ENCODE measurements at regions not wholly inside any gene's neighbourhood (a gene's known extent, or its start where the extent isn't known, plus 50 kb on each side); places are given as distances from the start of the nearest gene placed in this dataset.

DNA sequence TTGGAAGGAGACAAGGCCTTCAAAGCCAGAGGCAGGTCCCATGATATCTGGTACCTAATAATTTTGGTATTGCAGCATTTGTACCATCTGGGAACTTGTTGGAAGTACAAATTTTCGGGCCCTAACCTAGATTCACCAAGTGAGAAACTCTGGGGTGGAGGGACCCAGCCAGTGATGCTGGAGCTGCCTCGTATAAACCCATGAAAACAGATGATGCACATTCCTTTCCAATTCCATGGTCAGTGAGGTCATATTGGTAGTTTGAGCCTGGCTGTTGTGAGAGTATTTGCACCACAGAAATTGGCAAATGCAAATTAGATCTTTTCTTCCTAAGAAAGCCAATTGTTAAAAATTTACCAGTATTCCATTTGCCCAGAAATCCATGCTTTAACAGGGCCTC is 269.6 kb upstream of the PLXNA2 start:
- DNase-seq (ENCODE audit: low read depth in 2 of 2), result no peak

DNA sequence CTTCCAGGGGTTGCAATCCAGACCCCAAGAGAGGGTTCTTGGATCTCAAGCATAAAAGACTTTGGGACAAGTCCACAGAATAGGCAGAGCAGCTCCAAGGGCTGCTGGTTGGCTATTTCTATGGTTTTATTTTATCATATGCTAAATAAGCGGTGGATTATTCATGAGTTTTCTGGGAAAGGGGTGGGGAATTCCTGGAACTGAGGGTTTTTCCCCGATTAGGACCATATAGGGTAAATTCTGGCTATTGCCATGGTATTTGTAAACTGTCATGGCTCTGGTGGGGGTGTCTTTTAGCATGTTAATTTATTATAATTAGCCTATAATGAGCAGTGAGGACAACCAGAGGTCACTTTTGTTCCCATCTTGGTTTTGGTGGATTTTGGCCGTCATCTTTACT is 270.9 kb upstream of the PLXNA2 start:
- DNase-seq (ENCODE audit: low read depth in 2 of 2), result no peak

DNA sequence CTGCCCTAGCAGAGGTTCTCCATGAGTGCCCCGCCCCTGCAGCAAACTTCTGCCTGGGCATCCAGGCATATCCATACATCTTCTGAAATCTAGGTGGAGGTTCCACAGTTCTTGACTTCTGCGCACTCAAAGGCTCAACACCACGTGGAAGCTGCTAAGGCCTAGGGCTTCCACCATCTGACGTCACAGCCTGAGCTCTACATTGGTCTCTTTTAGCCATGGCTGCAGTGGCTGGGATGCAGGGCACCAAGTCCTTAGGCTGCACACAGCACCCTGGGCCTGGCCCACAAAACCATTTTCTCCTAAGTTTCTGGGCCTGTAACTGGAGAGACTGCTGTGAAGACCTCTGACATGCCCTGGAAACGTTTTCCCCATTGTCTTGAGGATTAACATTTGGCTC is 272.6 kb upstream of the PLXNA2 start:
- DNase-seq (ENCODE audit: low read depth in 2 of 2), result no peak

DNA sequence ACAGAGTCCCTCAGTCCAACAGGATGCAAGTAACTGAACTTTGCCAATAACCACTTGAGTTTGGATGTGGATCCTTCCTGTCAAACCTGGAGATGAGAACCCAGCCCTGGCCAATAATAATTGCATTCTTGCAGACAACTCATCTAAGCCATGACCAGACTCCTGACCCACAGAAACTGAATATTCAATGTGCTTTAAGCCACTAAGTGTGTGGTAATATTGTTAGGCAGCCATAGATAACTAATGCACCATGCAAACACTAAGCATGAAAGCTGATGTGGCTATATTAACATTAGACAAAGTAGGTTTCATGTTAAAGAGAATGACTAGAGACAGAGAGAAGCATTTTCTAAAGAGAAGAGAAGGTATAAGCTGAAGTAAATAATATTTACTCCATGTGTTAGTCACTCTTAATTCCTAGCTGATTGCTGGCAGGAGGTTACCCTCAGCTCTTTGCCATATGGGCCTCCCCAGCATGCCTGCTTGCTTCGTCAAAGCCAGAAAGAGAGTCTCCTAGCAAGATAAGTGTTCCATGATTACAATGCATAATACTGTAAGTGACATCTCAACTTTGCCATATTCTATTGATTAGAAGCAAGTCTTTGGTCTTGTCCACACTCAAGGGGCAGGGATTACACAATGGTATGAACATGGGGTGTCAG is 276.4 kb upstream of the PLXNA2 start:
- DNase-seq (ENCODE audit: low read depth in 2 of 2), result no peak

DNA sequence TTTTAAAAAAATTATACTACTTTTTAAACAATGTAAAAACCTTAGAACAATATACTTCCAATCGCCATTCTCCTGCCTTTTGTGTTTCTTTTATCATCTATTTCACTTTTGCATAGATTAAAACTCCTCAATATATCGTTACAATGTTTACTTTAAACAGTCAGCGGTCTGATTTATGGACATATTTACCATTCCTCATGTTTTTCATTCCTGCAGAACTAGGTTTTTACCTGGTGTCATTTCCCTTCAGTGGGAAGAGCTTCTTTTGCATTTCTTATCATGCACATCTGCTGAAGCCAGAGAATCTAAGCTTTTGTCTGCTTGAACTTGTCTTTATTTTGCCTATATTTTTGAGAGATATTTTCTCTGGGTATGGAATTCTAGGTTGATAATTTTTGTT is 277.4 kb upstream of the PLXNA2 start:
- no peak for DNase-seq (ENCODE audit: low read depth in 2 of 2)

DNA sequence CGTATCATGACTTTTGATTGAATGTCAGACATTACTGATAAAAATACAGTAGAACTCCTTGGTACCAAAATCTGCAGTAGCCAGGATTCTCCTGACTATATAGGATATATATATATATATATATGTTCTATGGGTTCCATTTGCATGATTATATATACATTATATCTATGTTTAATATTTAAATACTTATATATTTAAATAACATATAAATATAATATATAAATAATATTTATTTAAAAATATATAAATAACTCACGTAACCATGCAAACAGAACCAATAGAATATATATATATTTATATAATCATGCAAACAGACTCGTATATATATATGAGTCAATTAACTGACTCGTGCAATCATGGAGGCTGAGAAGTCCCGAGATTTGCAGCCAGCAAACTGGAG is 278.8 kb upstream of the PLXNA2 start:
- DNase-seq (ENCODE audit: low read depth in 2 of 2), result no peak

DNA sequence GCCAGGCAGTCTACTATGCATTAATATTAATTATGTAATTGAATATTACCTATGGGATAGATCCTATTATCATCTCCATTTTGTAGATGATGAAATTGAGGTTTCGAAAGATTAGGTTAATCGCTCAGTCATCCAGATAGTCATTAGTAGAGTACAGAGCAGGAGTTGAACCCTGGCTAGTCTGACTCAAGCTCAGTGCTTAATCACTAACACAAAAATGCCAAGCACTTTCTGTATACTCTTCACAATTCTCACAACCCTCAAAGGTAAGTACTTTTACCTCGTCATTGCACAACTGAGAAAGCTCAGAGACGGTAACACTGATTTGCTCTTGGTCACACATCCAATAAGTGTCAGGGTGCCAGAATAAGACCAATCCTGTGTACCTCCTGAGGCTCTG is 280.2 kb upstream of the PLXNA2 start:
- DNase-seq (ENCODE audit: low read depth in 2 of 2), result no peak

DNA sequence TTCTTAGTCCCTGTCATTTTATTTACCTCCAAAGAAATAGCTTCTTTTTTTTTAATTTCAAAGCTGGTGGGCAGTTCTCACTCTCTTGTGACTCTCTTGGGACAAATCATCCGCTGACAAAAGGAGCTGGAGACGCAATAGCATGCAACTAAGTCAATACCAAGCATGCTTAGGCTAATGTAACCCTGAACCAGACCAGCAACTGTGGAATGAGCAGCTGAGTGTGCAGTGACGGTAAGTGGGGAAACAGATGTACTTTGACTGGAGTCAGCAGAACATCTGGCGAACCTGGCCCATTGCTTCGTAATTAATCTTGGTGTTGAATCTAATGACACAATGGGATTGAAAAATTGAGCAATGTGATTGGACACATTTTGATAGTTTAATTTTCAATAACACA is 280.7 kb upstream of the PLXNA2 start:
- no peak for DNase-seq (ENCODE audit: low read depth in 2 of 2)

DNA sequence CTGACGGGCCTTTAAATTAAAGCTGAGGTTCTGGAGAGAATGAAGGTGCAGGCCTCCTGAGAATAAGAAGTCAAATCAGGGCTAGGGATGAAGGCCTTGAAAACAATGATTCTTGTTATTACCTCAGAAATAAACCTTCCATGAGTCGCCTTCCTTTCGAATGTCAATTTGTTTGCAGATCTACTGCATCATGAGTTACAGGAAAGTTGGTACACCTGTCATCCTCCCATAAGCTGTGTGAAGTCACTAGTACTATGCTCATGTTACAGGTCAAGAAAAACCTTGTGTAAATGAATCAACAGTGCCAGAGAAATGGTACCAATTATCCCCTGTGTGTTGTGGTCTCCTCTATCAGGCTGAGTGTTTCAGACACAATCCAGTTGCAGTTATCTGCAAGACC is 281.2 kb upstream of the PLXNA2 start:
- DNase-seq (ENCODE audit: low read depth in 2 of 2), result no peak

DNA sequence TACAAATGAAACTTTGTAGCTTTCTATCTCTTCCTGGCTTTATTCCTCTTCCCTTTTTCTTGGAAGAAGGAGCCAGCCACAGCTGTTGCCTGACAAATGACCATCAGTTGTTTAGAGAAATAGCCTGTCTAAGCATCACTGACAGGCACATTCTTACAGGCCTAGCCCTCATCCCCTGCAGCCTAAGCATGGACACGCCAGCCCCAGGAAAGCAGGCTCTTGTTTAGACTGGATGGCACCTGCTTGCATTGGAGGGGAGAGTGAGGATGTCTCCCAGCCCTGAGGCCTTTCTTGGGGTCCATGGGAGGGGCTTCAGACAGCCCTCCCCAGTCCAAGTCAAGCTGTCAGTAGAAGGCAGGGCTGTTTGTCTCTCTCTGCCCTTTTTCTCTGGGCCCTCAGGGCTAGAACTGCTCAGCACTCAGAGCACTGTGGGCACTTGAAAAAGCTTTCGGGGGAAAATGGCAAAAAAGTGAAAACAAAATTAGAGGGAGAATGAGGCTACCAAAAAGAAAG is 282.5 kb upstream of the PLXNA2 start:
- DNase-seq (ENCODE audit: low read depth in 2 of 2), result no peak

DNA sequence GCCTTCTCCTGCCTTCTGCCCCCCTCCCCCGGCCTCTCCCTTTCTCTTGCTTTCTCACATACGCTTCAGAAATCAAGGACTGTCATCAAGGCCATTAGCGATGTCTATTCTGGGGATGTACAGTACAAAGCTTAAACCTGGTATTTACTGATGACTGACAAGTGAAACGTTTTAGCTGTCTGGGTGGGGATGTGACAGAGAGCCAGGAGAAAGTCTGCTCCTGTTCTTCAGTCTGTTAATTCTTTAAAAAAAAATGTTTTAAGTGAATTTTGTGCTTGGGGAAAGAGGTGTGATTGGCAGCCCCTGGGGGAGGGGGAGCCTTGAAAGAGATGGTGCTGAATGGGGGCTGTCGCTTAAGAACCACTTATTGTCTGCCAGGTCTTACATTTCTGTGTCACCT is 283.0 kb upstream of the PLXNA2 start:
- no peak for DNase-seq (ENCODE audit: low read depth in 2 of 2)

DNA sequence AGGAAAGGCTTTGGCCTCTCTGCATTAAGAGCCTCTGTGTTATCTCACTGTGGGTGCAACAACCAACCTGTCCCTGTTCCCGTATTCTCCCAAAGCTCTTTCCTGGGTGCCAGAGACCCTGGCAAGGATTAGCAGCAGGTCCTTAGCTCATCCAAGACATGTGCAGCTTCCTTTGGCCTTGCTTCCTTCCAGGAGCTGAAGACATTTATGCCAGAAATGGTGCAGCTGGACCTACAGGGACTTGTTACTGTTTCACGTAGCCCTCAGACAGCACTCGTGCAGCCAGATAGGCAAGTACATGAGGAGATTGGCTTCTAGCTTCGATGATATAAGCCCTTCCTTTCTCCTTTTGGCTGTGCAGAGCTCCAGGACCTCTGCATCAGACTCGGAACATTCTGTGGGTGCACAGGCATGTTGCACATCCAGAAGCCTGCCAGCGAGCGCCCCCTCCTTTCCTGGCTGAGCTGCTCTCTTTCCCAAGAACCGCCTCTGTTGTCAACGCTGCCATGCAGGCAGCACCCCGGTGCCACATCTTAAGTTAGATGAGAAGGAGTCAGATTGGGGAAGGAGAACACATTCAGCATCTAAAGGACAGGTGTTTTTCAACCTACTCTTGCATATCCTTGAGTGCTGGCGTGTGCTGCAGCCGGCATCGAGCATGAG is 284.5 kb upstream of the PLXNA2 start:
- DNase-seq (ENCODE audit: low read depth in 2 of 2), result no peak

DNA sequence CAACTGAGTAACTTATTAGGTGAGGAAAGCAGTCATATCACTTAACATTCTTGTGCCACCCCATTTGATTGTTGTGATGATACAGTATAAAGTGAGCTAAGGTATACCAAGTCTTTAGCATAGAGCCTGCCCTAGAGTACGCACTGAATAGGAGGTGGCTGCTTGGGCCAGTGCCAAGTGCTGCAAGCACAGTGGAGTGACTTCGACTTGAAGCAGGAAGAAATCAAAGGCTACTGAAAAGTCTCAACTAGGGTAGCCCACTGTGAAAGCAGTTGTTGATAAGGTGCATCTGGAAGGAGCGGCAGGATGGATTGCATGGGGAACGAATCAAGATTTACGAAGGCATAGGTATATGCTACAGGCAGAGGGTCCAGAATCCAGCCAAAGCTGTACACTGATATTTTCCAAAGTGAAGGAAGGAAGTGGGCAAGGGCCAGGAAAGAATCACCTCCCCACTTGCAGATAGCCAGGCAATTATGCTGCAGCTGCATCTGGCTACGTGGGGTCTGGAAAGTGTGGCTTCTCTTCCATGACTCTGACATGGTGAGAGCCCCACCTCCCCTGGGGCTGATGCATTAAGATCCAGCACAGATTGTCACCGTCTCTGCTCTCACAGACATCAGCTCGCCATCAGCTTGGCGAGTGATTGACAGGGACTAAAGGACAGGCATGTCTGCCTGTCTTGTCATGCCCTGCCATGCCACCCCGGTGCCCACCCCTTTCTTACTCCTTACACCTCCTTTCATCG is 287.0 kb upstream of the PLXNA2 start:
- DNase-seq (ENCODE audit: low read depth in 2 of 2), result no peak

DNA sequence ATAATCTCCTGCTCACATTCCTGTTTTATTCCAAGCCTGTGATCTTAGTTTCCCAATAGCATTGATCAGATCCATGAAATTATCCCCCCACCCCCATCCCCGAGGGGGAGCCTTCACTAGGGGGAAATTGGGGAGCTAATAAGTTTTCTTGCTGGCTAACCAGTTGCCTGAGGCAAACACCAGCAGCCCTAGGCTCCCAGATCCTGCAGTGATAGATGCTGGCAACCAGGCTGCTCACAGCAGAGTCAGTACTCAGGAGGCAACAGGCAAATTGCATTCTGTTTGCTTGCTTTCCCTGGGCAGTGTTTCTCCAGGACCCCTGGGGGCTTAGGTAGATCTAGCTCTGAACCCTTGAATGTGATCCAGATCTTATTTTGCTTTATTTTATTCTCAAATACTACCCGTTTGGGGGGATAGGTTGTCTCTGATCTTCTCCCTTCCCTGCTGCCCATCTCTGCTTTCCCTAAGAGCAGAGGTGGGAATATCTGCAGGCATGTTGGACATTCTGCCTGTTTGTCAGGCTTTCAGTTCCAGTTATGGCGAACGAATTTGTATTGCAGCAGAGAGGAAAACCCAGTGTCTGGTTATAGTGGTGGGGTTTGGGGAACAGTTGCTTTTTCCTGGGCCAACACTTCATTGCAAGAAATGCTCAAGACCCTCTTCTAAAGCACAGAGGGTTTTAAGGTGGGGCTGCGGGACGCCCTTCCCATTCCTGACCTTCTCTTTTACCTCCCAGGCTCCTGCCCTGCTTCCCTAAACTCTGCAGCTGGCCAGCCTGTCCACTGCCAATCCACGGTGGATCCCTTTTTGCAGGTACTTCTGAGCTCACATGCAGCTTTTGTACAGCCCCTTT is 289.8 kb upstream of the PLXNA2 start:
- DNase-seq (ENCODE audit: low read depth in 2 of 2), result no peak

DNA sequence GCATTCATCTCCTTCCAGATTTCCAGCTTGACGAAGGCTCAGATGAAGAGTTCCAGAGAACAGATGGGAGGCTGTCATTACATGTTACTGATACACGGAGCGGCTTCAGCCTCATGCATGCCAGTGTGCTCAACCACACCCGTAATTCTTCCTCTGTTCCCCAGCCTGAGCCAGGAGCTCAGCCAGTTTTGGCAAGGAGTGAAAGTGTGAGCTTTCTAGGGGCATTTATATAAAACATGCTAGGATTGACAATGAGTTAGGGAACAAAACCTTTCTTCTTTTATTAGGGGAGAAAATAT is 290.4 kb upstream of the PLXNA2 start:
- no peak for DNase-seq (ENCODE audit: low read depth in 2 of 2)

DNA sequence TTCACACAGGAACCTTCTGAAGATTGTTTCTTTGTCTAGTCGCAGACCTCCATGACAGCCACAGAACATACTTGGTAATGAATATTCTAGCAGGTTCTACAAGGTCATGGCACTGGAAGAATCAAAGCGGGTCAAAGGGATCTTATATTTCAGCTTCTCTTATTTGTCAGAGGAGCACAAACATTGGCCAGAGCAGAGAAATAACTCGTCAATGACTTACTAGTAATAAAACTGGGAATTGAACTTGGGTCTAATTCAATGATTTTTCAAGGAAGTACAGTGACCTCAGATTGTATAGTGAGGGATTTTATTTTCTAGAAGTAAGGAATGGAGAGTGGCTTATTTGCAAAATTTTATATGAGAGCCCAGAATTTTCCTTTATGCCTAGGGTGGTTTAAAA is 290.8 kb upstream of the PLXNA2 start:
- DNase-seq (ENCODE audit: low read depth in 2 of 2), result no peak

DNA sequence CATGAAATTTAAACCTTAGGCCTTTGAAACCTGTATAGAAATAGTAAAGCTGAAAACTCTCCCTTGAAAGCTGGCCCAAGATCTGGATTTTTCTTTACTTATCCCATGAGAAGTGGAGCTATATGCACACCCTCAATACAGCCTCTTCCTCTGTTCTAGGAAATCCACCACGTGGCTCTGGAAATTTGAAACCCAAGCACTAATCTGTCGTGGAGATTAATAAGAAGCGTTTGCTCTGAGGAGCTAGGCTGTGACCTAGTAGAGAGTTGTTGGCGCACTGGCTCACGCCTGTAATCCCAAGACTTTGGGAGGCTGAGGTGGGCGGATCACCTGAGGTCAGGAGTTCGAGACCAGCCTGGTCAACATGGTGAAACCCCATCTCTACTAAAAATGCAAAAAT is 291.3 kb upstream of the PLXNA2 start:
- DNase-seq (ENCODE audit: low read depth in 2 of 2), result no peak

DNA sequence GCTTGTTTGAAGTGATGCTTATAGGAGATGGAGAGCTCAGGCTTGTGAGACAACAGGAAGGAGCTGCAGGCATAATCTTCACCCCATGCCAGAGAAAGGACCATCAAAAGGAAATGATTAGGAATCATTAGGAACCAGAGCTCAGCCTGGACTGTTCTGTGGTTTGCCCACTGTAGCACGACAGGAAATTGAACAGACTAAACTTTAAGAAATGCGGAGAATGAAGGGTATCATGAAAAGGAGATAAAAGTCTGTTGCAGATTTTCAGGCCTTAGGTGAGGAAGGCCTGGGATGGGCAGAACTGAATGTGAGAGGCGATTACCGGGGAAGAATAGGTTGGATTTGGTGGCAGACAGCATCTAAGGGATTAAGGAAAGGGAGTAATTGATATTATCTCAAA is 292.0 kb upstream of the PLXNA2 start:
- DNase-seq (ENCODE audit: low read depth in 2 of 2), result no peak

DNA sequence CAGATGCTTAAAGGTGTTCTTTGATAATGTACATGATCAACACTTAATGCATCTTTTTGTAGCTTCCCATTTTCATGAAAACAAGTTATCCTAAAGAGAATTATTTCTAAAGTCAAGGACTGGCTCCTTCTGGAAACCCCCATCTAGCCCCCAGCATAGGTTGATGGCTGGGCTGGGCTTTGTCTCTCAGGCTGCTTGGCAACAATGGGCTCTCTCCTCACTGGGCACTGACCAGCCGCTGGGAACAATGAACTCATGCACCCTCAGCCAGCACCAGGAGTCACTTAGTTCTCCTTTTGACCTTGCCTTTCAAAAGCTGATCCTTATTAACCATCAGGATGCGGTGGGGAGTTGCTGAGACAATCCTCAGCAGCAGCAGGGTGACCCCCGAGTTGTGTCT is 293.0 kb upstream of the PLXNA2 start:
- DNase-seq (ENCODE audit: low read depth in 2 of 2), result no peak

DNA sequence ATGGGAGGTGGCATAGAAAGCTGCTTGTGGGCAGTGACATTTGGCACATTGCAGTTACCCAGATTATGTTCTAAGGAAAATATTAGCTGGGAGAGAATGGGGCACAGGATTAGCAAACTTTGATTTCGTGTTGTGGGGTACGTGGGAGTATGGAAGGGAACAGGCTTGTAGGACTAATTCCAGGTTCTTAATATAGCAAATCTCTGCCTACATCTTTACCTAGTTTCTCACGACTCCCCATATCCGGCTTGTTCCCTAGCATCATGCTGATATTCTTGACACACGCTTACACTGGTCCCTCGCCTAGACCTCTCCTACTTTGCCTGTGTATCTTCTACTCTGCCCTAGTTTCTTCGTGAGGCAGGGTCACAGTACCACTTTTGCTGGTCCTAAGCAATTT is 293.9 kb upstream of the PLXNA2 start:
- DNase-seq (ENCODE audit: low read depth in 2 of 2), result no peak

DNA sequence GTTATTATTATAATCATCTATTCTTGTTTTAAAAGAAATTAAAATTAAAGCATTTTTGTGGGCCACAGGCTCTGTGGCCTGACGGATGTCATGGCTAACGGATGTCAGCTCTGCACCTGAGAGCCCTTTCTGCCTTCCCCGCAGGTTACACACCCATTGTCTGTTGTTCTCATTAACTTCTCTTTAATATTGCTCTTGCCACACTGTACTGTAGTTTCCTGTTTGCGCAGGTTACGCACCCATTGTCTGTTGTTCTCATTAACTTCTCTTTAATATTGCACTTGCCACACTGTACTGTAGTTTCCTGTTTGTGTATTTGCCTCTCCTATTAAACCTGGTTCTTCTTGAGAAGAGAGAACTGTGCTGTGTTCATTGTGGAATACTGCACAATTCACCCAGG is 294.4 kb upstream of the PLXNA2 start:
- no peak for DNase-seq (ENCODE audit: low read depth in 2 of 2)

DNA sequence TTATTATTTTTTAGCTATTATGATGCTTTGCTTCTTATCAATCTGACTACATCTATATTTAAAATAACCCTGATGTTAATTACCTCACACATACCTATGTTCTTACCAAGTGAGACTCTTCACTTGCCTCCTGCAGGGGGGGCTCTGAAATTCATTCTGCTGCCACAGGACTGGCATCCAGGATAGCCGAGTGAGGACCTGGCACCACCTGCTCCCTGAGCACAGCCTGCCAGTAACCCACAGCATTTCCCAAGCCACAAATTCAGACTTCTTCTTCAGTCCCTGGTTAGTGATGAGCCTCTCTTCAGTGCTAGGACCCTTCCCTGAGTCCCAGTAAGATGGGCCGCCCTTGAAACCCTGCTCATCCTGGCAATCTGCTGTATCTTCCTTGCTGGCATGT is 296.5 kb upstream of the PLXNA2 start:
- no peak for DNase-seq (ENCODE audit: low read depth in 2 of 2)
